ENCODE measurements at regions not wholly inside any gene's neighbourhood (a gene's known extent, or its start where the extent isn't known, plus 50 kb on each side); places are given as distances from the start of the nearest gene placed in this dataset.

GRCh38 chr4:66182636-66183035, 512.3 kb upstream of the EPHA5 start:
- peaks cover 4% of the 10 kb centered on the region for H3K36me3 Mint-ChIP-seq (ENCODE audit: low read depth)
- H3K27ac Mint-ChIP-seq (ENCODE audit: unreplicated experiment): no peak overlapping the region
- TF ChIP-seq CTCF (conservative IDR thresholded peaks at IDR 0.05): no peak
- H3K4me3 Mint-ChIP-seq: no peak overlapping the region
- H3K4me1 Mint-ChIP-seq: peaks cover 8% of the 10 kb centered on the region
- no peaks in the 10 kb centered on the region for H3K27me3 Mint-ChIP-seq (ENCODE audit: low read depth)
- H3K9me3 Mint-ChIP-seq: peaks cover 13% of the 10 kb centered on the region
- DNase-seq (ENCODE audit: low read depth, low spot score): no peak

DNA sequence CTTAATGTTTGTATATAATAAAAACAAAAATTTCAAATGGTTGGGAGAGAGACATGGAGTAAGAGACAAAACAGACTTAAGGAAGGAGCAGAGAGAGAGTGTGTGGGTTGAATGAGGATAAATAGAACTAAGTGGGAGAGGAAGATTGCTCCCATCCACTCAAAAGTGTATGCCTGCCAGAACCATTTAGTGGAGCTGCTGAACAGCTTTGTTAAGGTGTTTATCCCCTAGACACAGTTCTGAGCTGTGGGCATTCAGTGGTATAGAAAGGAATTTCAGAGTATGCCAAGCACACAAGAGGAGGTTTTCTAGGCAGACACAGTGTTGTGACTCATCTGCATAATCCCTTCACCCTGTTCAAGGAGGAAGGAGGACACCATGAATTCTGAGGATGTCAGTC, 508.6 kb upstream of the EPHA5 start:
- Mint-ChIP-seq H3K36me3 (ENCODE audit: low read depth) (peaks cover 4% of the 10 kb centered on the region), H3K27ac (ENCODE audit: unreplicated experiment) (no peak overlapping the region), H3K27me3 (ENCODE audit: low read depth) (peaks cover 2% of the 10 kb centered on the region), H3K4me1 (peaks cover 8% of the 10 kb centered on the region), H3K9me3 (peaks cover 13% of the 10 kb centered on the region), H3K4me3 (no peak overlapping the region)
- no peak for TF ChIP-seq CTCF (conservative IDR thresholded peaks at IDR 0.05)
- DNase-seq (ENCODE audit: low read depth, low spot score): no peak

DNA sequence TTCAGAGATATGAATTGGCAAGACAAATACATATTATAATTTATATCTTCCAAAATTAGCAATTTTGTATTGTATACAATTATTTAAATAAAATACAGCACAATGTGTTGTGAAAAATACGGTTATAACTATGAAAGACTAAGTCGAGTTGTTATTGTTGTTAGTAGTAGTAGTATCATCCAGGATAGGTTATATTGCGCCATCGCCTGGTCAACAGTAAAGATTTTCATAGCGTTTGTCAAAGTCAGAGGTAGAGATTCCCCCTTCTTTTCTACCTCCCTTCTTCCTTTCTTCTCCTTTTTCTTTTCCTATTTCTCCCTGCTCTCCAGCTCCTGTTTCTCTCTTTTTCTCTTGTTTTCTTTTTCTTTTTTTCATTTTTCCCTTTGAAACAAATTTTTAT, 499.1 kb upstream of the EPHA5 start:
- Mint-ChIP-seq H3K9me3 (peaks cover 10% of the 10 kb centered on the region), H3K27me3 (ENCODE audit: low read depth) (no peaks in the 10 kb centered on the region), H3K36me3 (ENCODE audit: low read depth) (peaks cover 5% of the 10 kb centered on the region), H3K4me1 (no peaks in the 10 kb centered on the region), H3K27ac (ENCODE audit: unreplicated experiment) (no peak overlapping the region), H3K4me3 (no peak overlapping the region)
- TF ChIP-seq CTCF (conservative IDR thresholded peaks at IDR 0.05): peak; percentile 49
- no peak for DNase-seq (ENCODE audit: low read depth, low spot score)

DNA sequence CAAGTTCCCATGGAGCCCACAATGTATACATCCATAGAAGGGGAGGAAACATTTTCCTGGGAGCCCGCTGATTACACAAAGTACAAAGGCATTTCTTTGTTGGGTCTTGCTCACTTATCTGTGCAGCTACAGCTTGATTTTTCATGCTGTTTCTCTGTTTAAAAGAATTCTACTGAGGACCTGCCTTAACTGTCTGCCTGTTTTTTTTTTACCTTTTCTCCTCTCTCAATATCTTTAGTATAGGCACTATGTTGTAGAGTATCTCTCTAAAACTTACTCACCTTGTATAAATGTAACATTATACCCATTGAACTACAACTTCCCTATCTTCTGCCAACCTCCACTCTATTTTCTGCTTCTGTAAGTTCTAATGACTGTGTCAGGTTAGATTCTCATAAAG, 494.6 kb upstream of the EPHA5 start:
- peaks cover 12% of the 10 kb centered on the region for H3K9me3 Mint-ChIP-seq
- H3K36me3 Mint-ChIP-seq (ENCODE audit: low read depth): peaks cover 5% of the 10 kb centered on the region
- H3K27ac Mint-ChIP-seq (ENCODE audit: unreplicated experiment): no peak overlapping the region
- no peaks in the 10 kb centered on the region for H3K4me1 Mint-ChIP-seq
- H3K4me3 Mint-ChIP-seq: no peak overlapping the region
- no peak for TF ChIP-seq CTCF (conservative IDR thresholded peaks at IDR 0.05)
- DNase-seq (ENCODE audit: low read depth, low spot score): no peak
- no peaks in the 10 kb centered on the region for H3K27me3 Mint-ChIP-seq (ENCODE audit: low read depth)

GRCh38 chr4:66160606-66161005, 490.3 kb upstream of the EPHA5 start:
- Mint-ChIP-seq H3K36me3 (ENCODE audit: low read depth) (peaks cover 5% of the 10 kb centered on the region), H3K27me3 (ENCODE audit: low read depth) (no peaks in the 10 kb centered on the region), H3K9me3 (peaks cover 9% of the 10 kb centered on the region), H3K4me3 (no peak overlapping the region), H3K4me1 (no peaks in the 10 kb centered on the region), H3K27ac (ENCODE audit: unreplicated experiment) (no peak overlapping the region)
- DNase-seq (ENCODE audit: low read depth, low spot score): no peak
- TF ChIP-seq CTCF (conservative IDR thresholded peaks at IDR 0.05): no peak

- H3K4me3 Mint-ChIP-seq: no peak overlapping the region
- no peaks in the 10 kb centered on the region for H3K36me3 Mint-ChIP-seq (ENCODE audit: low read depth)
- H3K4me1 Mint-ChIP-seq: no peaks in the 10 kb centered on the region
- no peaks in the 10 kb centered on the region for H3K9me3 Mint-ChIP-seq
- H3K27ac Mint-ChIP-seq (ENCODE audit: unreplicated experiment): no peak overlapping the region
- no peaks in the 10 kb centered on the region for H3K27me3 Mint-ChIP-seq (ENCODE audit: low read depth)
- no peak for TF ChIP-seq CTCF (conservative IDR thresholded peaks at IDR 0.05)
- DNase-seq (ENCODE audit: low read depth, low spot score): no peak
These were observed 487.3 kb upstream of the EPHA5 start for GRCh38 chr4:66157594-66157993.
